Body of pancreas (tissue), 4 donors: ENCODE measurements at regions not wholly inside any gene's neighbourhood (a gene's known extent, or its start where the extent isn't known, plus 50 kb on each side); places are given as distances from the start of the nearest gene placed in this dataset.

ENCODE experiments used
- ATAC-seq: fragments of 150-250 bp; one replicate; pipeline ENCODE4 v1.9.1; 2016
- DNase-seq, 4 donors: peaks; one replicate each; pipeline ENCODE4 v3.0.0-alpha.2; 2019
- H3K27ac ChIP-seq, 4 donors: fragments of 200-600 bp; sonication (generic); 1 replicate in 3 of 4; 2 replicates in 1 of 4; pipeline versions ENCODE4 v1.5.1 to v1.6.1; 2016 to 2019; ENCODE audit warnings: mild to moderate bottlenecking in 1 of 4, mixed read lengths in 1 of 4, moderate library complexity in 1 of 4
- H3K27me3 ChIP-seq, 2 donors: fragments of 200-600 bp; sonication (generic); one replicate each; pipeline ENCODE4 v1.6.0; 2016; ENCODE audit warnings: mild to moderate bottlenecking in 1 of 2
- H3K36me3 ChIP-seq, 2 donors: fragments of 200-600 bp; sonication (generic); replicated peaks in 1 of 2; 2 replicates each; pipeline ENCODE4 v1.5.1; 2016; ENCODE audit warnings: low read depth in 2 of 2; ENCODE audit not compliant: insufficient read depth in 1 of 2
- H3K4me1 ChIP-seq: fragments of 200-600 bp; sonication (generic); one replicate; pipeline ENCODE4 v1.6.0; 2016
- H3K4me3 ChIP-seq, 2 donors: fragments of 200-600 bp; sonication (generic); 1 replicate in 1 of 2; 2 replicates in 1 of 2; pipeline ENCODE4 v1.5.1; 2016 to 2019
- H3K9me3 ChIP-seq, 3 donors: fragments of 200-600 bp; sonication (generic); 1 replicate in 2 of 3; 2 replicates in 1 of 3; pipeline ENCODE4 v1.5.1; 2016
- POLR2A ChIP-seq, 3 donors: fragments of 450-650 bp; IDR thresholded peaks; one replicate each; pipeline ENCODE4 v1.6.1; 2016; ENCODE audit warnings: antibody characterized with exemption in 3 of 3, mild to moderate bottlenecking in 2 of 3
- WGBS, 2 donors: methylation state at CpG; one replicate each; pipeline ENCODE4 v1.1.5; 2017; 5-methylcytosine and 5-hydroxymethylcytosine counted together
- intact Hi-C: fragments of 100-400 bp; cut with DNase I; formaldehyde crosslinking; loops from one replicate; pipeline ENCODE4 v1.15.1; 2023
- TF ChIP-seq, protein P1 (sequence below), 7 experiments: fragments of 450-650 bp in 4 of 7; fragments of 200-600 bp in 3 of 7; sonication (generic) in 3 of 7; IDR thresholded peaks; one replicate each; pipeline ENCODE4 v1.5.1; 2016 to 2019; ENCODE audit warnings: antibody characterized with exemption in 7 of 7

DNA sequence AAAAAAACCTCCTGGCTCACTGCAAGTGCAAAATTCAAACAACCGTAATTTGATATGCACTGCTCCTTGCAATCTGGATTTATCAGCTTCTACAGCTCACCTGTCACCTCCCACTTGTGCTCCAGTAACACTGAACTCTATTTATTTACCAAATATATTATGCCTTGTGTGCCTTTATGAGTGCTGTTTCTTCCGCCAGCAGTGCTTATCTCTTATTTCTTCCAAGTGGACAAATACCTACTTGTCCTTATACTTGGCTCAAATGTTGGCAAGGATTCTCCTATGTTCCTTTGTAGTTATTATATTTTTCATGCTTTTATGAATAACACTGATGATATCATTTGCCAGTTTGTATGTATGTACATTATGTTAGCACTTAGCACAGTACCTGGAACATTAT is 145.7 kb upstream of the ARRDC3 start:
- Histone ChIP-seq H3K9me3 (no peaks in the 10 kb centered on the region), H3K27me3 (no peaks in the 10 kb centered on the region), H3K36me3 (no peaks in the 10 kb centered on the region), H3K27ac (no peak overlapping the region), H3K4me3 (no peak overlapping the region), H3K4me1 (no peaks in the 10 kb centered on the region)
- WGBS, 2 donors, result 29 to 33% methylated on average over 2 of the region's 2 CpGs
- ATAC-seq, result no peak
- no peak for DNase-seq
- intact Hi-C loops, result no loop called here
- no peak for TF ChIP-seq POLR2A (IDR thresholded peaks at IDR 0.05)
- TF ChIP-seq, protein P1, sequence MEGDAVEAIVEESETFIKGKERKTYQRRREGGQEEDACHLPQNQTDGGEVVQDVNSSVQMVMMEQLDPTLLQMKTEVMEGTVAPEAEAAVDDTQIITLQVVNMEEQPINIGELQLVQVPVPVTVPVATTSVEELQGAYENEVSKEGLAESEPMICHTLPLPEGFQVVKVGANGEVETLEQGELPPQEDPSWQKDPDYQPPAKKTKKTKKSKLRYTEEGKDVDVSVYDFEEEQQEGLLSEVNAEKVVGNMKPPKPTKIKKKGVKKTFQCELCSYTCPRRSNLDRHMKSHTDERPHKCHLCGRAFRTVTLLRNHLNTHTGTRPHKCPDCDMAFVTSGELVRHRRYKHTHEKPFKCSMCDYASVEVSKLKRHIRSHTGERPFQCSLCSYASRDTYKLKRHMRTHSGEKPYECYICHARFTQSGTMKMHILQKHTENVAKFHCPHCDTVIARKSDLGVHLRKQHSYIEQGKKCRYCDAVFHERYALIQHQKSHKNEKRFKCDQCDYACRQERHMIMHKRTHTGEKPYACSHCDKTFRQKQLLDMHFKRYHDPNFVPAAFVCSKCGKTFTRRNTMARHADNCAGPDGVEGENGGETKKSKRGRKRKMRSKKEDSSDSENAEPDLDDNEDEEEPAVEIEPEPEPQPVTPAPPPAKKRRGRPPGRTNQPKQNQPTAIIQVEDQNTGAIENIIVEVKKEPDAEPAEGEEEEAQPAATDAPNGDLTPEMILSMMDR (IDR thresholded peaks at IDR 0.05), result no peak

DNA sequence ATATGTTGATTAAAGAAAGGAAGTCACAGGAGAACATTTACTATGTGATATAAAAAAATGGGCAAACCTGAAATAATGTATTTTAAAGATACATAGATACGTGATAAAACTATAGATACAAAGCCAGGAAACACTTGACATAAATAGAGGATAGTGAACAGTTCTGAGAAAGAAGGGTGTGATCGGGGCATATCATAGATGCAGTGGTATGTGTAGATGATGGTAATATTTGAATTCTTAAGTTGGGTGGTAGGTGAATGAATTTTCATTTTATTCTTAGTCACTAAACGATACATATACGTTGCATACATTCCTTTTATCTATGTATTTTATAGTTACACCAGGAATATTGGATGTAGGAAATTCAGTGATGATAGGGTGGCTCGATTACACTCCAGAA is 138.7 kb upstream of the ARRDC3 start:
- no peak for ATAC-seq
- Histone ChIP-seq H3K27ac (no peak overlapping the region), H3K27me3 (no peaks in the 10 kb centered on the region), H3K4me1 (no peaks in the 10 kb centered on the region), H3K36me3 (no peaks in the 10 kb centered on the region), H3K9me3 (no peaks in the 10 kb centered on the region), H3K4me3 (no peak overlapping the region)
- DNase-seq, result no peak
- intact Hi-C loops, result no loop called here
- 39 to 75% methylated on average over 5 of the region's 5 CpGs for WGBS, 2 donors
- TF ChIP-seq, protein P1 (IDR thresholded peaks at IDR 0.05), result no peak
- TF ChIP-seq POLR2A (IDR thresholded peaks at IDR 0.05), result no peak

DNA sequence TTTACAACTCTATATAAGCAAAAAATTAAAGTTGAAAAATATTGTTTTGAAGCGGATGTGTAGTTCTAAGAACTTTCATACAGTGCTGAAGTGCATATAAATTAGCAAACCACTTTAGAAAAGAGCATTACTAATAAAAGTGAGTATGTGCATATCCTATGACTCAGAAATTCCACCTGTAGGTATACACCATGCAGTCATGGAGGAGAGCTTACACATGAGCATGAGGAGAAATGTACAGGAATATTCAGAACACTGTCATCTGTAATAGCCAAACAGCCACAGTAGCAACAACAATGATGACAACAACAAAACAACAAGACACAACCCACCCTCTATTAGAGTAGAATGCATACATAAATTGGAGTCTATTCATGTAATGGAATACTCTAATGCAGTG is 138.2 kb upstream of the ARRDC3 start:
- Histone ChIP-seq H3K4me1 (no peaks in the 10 kb centered on the region), H3K9me3 (no peaks in the 10 kb centered on the region), H3K4me3 (no peak overlapping the region), H3K27me3 (no peaks in the 10 kb centered on the region), H3K27ac (no peak overlapping the region), H3K36me3 (no peaks in the 10 kb centered on the region)
- 82 to 100% methylated on average over 1 of the region's 1 CpG for WGBS, 2 donors
- intact Hi-C loops, result no loop called here
- no peak for ATAC-seq
- TF ChIP-seq, protein P1 (IDR thresholded peaks at IDR 0.05), result no peak
- TF ChIP-seq POLR2A (IDR thresholded peaks at IDR 0.05), result no peak
- no peak for DNase-seq

DNA sequence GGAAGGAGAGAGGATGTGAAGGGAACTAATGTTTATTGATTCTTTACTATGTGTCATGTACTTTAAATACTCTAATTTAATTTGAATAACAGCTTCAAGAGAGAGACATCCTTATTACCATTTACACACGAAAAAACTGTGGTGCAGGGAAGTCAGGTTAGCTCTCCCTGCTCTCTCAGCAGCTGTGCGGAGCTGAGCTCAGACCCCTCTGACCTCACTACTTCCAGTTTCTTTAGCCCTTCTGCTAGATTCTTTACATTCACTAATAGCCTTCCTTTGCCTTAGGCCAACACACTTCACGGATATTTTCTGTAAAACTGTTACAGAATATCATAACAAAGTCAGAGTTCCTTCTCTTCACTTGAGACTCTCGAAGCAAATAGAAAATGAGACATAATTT is 131.3 kb upstream of the ARRDC3 start:
- H3K4me3 ChIP-seq, result no peak overlapping the region
- ATAC-seq (no peak), DNase-seq (no peak)
- TF ChIP-seq, protein P1 (IDR thresholded peaks at IDR 0.05), result no peak
- TF ChIP-seq POLR2A (IDR thresholded peaks at IDR 0.05), result no peak
- no peaks in the 10 kb centered on the region for H3K27me3 ChIP-seq
- no peaks in the 10 kb centered on the region for H3K4me1 ChIP-seq
- no peaks in the 10 kb centered on the region for H3K36me3 ChIP-seq
- intact Hi-C loops, result no loop called here
- WGBS, 2 donors, result 51 to 54% methylated on average over 4 of the region's 4 CpGs
- no peaks in the 10 kb centered on the region for H3K9me3 ChIP-seq
- H3K27ac ChIP-seq, result no peak overlapping the region

DNA sequence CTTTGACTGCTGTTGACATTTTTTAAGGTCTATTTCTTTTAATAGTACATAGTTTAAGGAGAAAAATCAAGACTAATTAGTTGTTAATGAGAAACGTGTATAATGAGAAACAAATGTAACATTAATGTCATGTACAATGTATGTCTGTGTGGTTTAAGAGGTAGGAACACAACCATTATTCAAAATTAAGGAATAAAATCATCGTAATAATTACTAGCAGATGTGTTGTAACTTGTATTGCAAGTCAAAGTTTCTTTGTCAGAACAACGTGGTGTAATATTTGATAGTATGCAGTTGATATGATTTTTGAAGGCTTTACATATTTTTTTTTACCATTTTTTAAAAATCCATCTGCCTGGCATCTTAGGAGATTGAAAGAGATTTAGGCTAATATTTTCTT is 120.2 kb upstream of the ARRDC3 start:
- H3K36me3 ChIP-seq, result no peaks in the 10 kb centered on the region
- H3K4me1 ChIP-seq, result no peaks in the 10 kb centered on the region
- no peaks in the 10 kb centered on the region for H3K9me3 ChIP-seq
- intact Hi-C loops, result no loop called here
- DNase-seq, result no peak
- no peak for ATAC-seq
- no peak overlapping the region for H3K4me3 ChIP-seq
- TF ChIP-seq, protein P1 (IDR thresholded peaks at IDR 0.05), result no peak
- no peak for TF ChIP-seq POLR2A (IDR thresholded peaks at IDR 0.05)
- no peak overlapping the region for H3K27ac ChIP-seq
- WGBS, 2 donors, result 31 to 40% methylated on average over 3 of the region's 3 CpGs
- no peaks in the 10 kb centered on the region for H3K27me3 ChIP-seq
